NCI-H510A (cell line): ENCODE measurements at regions not wholly inside any gene's neighbourhood (a gene's known extent, or its start where the extent isn't known, plus 50 kb on each side); places are given as distances from the start of the nearest gene placed in this dataset.

ENCODE experiments used
- DNase-seq: peaks from one replicate; lab custom pipeline; 2025; lab: John Stamatoyannopoulos, UW

DNA sequence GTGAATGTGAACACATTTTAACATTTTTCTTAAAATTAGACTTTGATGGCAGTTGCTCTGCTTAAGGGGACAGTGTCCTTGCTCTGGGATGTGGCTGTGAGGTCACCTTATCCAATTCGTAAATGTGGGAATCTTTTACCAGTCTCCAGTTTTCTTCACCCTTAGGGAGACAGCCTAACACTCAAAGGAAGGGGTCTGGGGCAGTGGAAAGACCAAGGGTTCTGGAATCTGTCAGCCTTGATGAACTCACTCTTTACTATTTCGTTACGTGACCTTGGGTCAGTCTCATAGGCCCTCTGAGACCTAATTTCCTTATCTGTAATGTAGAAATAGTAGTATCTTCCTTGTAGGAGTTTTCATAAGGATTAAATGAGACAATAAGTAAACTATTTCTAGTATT lies 245.6 kb upstream of the ATP2B1 start:
- no peak for DNase-seq

DNA sequence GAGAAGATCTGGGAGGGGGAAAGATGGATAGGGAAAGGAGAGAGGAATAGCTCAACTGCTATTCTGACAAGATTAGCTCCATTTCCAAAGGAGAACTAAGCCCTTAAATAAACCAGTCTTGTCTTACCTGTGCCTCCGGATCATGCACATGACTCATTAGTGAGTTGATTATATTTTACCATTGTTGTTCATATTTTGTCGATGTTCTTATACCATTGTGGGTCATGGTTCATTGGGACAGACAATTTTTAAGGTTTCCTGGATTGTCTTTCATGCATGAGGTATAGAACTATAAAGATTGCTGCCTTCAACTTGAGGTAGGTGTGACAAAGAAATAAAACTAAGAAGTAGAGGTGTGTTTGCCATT lies 243.0 kb upstream of the ATP2B1 start:
- no peak for DNase-seq

DNA sequence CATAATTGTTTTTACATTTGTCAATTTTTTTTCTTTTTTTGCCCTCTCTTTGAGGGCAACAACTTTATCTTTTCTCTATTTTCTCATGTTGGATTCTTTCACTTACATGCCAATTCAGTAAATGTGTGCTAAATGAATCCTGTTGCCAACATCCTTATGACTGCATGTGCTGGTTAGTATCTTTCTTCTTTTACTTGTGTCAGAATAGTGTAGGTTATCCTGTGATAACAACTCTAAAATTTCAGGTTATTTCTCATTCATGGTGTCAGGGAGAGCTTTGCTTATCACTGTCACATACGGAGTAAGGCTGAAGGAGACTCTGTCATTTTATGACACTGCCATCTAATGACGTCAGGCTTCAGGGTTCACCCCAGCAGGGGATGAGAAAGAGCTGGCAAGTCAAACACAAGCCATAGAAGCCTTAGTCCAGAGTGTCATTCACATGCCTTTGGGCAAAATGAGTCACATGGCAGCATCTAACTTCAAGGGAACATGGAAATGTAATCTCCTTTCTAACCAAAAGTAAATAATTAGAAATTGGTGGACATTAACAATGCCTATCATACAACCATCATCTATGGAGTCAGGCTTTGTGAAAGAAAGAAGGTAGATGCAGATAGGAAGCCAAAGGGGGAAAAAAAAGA lies 242.5 kb upstream of the ATP2B1 start:
- no peak for DNase-seq

DNA sequence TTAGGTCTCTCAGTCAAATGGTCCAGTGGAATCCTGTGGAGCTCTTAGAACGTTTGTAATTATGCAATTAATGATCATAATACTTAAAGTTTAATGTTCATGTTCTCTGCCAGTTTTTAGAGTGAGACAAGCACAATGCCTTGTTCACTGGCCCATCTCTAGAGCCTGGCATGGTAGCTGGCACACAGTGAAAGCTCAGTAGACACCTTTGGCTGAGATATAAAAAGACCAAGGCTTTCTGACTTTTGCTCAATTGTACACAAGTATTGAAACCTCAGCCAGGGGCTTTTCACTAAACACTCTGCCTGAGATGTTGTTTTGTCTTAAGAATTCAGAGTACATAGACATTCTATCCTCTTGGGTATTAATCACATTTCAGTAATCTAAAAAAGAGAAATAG lies 241.8 kb upstream of the ATP2B1 start:
- no peak for DNase-seq

DNA sequence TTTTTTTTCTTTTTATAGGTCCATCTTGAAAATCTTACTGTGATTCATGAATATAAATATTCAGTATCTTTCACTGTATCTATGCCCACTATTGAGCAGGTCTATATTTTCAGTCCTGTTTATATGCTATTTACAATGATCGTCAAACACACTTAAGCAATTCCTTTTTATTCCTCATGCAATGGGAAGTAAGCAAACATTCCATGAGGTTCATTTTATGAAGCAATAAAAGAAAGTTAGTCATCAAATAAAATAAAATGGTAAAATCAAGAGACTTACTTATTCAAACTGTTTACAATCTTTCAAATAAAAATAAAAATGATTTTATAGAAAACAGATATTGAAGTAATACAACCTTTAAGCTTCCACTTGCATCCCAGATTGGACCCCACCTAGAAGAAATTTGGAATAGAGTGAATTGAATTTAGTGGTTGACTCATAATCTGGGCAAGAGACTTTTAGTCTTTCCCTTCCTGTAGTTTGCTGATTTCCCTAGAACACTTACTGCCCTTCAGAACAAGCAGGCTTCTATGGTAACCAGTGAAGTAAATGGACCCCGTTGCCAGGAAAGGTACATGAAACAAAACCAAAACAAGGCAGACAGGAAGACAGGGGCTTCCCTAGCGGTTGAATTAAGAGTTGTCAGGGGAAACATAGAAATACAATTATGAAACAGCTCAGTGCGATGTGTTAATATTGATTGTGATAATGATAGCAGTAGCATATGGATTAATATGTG lies 241.0 kb upstream of the ATP2B1 start:
- no peak for DNase-seq

DNA sequence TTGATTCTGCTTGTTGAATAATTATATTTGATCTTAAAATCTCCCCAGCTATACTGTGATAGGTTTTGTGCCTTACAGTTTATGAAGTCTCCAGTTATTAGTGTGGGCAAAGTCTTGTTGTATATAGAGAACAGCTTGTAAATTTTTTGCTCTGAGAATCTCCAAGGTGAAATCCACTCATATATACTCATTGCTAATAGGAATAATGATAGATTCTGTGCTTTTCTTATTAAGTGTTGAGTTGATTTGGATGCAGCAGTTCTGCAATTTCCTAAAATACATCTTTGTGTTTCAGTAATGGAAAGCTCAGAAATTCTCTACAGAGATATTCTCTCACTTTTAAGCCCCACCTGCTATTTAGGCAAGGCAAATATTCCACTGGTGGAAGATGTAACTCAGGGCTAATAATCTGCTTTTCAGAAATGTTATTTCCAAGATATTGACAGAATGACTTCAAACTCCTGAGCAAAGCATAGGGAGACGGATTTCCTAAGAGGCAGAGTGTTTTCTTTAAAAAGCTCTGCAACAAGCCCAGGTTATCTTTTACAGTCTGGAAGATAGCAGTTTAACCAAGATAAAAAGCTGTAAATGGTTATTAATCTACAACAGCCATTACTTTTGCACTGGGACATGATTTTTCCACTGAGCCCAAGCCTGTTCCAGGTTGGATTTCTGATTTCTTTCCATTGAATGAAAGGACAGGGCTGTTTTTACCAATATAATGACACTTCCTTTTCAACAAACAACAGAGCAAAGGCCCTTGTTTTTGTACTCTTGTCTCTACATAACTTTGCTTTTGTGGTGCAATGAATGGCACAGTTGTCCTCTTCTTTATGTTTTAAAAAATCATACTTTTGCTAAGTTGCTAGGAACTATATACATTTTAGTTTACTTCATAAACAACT lies 239.9 kb upstream of the ATP2B1 start:
- no peak for DNase-seq

DNA sequence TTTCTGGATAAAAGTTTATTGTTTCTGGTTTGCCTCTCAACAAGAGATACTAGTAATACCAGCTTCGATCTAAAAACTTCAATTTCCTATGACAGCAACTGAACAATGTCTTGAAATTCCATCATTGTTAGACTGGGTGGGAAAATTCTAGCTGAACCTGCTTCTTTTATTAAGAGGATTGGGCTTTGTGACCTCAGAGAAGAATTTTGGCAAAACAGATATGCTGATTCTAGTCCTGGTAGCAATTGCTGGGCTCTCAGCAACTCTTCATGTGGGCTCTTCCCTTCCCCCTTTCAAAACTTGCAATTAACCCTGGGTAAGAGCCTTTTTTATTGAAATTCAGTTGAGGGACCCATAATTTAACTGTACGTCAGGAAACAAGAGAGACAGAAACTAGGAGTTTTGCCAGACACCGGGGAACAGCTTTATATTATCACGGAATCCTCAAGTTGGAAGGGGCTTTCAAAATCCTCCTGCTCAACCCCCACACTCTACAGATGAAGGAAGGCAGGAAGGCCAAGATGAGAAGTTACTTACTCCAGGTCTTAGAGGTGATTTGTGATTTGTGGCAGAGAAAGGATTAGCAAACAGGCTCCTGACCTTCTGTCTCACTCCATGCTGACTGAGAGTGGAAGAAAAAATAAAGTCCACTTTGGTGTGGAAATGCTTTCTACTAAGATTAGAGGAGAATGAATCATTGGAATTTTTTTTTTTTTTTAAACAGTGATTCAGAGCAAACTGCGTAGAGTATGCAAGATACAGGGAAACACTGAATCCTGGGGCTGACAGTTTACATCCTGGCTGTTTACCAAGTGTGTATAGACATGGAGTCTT lies 239.0 kb upstream of the ATP2B1 start:
- DNase-seq: no peak

DNA sequence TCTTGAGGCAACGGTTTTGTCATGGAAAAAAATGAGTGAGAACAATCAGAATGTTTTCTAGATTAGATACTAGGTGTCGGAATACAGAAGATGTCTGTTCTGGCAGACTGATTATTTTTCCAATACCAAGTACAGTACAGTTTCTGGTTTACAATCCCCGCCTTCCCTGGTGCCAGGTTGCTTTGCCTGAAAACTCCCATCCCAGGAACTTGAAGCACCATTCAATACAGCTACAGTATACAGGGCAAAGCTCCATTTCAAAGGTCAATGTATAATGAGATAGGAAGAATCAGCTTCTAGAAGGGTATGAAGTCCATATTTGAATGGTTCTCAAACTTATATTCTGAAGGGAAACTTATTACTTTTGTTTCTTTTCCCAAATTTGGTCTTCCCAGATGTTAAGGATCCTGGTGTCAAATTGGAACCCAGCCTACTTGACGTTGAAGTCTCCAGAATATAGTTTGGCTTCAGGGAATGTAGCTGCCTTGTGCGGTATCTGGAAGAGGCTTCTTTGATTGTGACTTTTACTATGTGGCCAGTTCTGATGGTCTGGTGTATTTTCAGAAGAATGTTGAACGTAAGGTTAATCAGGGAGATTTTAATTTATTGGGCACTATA lies 238.0 kb upstream of the ATP2B1 start:
- DNase-seq: no peak

DNA sequence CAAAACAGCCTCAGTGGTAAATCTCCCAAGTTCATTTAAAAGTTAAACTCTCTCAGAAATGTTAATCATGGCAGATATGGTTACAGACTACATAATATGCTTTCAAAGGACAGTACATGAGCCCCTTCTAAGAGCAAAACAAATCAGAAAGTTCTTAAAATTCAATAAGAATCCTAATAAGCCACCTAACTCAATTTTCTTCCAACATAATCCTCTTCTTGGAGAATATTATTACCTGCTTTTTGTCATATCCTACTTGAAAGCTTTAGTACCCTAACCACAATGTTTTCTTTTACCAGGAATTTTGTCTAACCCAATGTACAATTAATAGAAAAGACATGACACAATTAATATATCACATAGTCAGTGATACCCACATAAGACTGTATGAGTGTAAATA lies 236.5 kb upstream of the ATP2B1 start:
- no peak for DNase-seq

DNA sequence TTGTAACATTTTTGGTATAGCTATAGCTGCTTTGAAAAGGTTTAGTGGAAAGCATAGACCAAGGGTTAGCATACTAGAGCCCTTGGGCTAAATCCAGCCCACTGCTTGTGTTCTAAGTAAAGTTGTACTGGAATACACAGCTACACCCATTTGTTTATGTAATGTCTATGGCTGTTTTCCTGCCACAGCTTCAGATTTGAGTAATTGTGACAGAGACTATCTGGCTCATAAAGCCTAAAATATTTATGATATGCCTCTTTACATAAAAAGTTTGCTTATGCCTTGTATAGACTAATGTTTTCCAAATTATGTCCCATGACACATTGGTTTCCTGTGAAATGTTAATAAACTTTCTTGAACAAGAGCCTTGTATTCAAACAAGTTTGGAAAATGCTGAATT lies 234.8 kb upstream of the ATP2B1 start:
- no peak for DNase-seq

DNA sequence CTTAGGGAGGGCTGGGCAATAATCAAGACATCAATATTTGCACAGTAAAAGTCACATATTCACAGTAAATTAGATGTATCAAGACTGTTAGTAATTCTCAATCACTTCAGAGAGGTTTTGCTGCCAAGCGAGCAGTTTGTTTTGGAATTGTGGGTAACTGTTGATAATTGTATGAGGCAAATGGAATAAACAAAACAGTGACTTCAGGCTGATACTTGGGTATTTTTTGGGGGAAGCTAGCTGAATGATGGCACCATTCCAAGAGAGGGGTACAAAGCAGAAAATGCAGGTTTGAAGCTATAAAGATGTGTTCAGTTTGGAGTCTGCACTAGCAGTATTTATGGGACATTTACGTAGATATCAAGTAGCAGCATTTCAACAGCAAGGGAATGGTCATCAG lies 232.8 kb upstream of the ATP2B1 start:
- DNase-seq: no peak

DNA sequence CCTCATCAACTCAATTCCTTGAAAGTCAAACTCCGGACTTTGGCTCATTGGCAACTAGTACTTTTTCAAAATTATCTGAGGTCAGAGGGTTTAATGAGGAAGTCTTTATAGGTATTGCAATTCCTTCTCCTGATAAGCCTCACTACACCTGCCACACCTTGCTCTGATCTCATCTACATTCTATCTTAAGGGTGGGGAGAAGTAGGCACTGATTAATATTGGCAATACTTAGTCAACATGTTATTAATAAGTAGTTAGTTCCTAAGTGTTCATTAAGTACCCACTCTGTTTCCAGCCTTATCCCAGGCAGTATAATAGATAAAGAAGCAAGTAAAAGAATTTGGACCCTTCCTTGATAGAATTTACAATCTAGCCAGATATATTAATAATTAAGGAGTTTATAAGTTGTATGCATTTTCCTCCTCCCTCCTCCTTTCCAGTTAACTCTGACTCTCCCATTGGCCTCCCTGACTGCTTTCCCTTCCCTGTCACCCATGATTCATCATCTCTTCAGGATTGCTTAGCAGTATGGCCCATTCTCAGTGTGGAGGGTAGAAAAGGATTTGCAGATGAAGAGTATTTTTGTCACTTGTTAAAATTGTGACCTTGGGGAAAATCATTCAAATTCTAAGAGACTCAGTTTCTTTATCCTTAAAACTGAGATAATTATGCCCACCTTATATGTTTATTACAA lies 231.0 kb upstream of the ATP2B1 start:
- DNase-seq: no peak

DNA sequence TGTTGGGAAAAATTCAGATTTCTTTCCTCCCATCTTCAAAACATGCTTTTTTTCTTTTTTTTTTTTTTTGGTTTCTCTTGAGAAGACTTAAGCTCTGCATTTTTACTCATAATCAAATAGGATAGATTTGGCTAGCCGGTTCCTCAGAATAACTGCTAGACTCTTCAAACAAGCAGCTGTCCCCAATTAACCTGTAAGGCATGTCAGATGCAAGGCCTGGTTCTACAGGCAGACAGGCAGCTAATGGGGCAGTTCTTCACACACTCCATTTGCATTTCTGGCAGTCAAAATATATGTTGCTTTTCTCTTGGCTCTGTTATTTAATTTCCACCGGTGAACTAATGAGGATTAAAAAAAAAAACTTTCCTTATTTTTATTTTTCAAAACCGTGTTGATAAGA lies 228.0 kb upstream of the ATP2B1 start:
- no peak for DNase-seq

DNA sequence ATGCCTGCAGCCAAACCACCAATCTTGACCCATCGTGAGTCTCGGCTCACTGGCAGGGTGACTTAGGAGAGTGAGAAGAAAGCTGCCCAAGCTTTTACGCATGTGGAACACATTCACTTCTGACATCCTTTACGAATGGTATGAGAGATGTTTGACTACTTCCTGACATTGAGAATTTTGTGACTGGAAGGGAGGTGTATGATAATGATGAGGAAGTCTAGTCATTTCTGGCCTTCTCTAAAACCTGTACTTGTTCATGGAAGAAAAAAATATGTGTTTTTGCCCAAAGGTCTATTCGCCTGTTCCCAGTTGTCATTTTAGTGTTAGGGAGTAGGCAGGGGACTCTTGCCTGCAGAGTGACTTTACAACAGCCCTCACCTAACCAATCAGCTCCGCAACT lies 227.2 kb upstream of the ATP2B1 start:
- no peak for DNase-seq

DNA sequence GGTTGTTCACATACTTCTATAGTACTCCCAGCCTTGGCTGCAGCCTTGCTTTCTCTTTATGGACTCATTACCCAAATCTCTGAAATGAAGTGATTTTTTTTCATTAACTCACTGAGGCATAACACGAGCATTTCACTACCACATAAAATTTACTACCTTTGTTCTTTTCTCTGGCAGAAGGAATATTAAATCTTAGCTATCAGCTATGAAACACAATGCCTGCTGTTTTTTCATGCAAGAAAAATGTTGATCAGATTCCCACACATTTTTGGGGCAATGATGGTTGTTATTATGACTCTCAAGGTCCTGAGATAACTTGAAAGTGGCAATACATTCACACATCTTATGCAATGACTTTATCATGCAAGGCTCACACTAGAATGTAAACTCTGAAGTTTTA lies 225.3 kb upstream of the ATP2B1 start:
- DNase-seq: no peak

DNA sequence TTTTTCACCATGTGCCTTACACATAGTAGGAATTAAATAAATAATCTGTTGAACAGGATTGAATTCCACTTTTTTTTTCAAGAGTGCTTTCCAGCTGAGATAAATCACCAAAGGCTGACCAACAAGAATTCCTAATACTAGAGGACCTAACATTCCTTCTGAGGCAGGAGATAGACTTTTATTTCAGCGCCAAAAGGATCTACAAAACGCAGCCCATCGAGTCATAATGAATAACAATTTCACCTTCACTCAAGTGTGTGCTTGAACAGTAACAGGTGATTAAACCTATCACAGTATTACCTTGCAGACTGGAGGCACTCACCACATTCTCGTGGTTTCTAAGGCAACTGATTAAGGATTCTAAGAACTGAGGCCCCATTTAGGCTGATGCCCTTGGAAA lies 224.3 kb upstream of the ATP2B1 start:
- DNase-seq: peak; percentile 7

DNA sequence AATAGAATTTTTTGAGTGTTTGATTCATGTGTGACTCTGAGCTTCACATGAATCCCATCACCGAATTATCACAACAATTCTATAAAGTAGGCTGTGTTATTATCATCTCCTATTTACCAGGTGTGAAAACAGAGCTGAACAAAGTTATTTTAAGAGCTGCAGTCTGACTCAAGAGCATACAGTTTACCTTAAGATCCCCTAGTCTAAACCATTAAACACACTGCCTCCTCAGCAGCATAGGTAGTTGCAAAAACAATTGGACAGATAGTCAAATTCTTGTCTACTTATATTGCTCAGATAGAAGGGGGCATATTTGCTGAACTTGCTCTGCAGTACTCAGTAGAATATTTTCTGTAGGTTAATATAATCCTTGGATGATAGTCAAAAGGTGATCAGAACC lies 219.8 kb upstream of the ATP2B1 start:
- DNase-seq: no peak

DNA sequence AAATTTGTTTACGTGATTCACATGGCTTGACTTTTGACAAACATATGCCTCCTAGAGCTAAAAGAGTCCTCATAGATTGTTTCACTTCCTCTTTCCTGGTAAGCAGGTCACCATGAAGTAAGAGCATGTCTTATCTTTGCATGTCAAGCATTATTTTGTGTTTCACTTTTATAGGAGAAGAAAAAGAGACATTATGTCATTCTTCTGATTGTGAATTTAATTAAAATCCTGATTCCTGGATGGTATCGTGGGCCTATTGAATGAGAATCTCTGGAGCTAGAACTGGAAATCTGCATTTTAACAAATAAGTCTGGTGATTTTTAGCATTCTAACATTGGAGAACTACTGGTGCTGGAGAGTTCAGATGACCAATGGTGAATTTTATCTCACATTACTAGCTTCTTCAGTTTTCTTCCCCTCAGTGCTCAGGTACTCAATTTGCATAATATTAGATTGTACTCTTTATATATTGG lies 218.6 kb upstream of the ATP2B1 start:
- DNase-seq: no peak

DNA sequence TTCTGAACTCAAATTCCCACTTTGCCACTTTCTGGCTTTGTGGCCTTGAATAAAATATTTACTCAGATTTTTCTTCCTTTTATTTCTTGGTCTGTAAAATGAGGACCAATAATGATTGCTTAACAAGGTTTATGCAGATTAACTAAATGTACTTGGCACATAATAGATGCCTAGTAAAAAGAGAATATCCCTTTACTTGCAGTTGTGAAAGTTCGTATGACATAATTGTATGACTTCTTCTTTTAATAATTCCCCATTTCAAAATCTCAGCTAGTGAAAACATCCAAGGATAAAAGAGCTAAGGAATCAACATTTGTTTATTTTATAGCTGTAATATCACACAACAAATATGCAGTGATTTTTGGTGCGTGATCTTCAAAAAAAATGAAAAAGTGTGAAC lies 215.6 kb upstream of the ATP2B1 start:
- no peak for DNase-seq

DNA sequence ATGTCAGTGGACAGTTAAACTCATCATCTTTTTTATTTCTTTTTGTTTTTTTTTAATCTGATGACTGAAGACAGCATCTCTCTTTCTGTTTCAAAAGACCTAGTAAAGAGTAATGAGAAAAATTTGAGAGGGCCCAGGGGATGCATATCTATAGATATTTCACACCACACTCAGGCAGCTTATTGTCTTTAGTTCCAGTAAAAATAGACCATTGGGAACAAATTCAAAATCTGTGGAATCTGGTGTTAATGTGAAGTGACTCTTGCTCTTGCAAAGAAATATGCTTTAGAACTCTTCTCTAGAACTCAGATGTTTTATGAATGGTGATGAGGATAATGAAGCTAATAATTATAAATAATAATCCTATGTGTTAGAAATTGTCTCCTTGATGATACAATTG lies 214.5 kb upstream of the ATP2B1 start:
- DNase-seq: no peak

DNA sequence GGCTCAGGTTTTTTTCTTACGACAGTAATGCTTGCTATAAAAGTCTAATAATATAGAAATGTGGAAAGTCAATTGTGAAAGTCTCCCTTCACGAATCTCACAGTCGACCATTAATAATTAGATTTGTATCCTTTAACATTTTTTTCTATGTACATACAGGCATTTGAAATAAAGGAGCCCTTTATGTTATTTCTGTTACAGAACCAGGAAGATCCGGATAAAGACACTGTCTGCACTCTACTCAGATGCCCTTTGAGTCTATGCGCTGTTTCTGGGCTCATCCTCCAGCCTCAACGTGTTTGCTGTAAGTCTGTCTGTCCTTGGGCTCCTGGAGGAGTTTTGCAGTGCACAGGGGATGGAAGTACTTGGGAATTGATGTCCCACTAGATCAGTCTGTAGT lies 212.2 kb upstream of the ATP2B1 start:
- DNase-seq: no peak
